Right lobe of liver (tissue), 6 donors: ENCODE measurements at regions not wholly inside any gene's neighbourhood (a gene's known extent, or its start where the extent isn't known, plus 50 kb on each side); places are given as distances from the start of the nearest gene placed in this dataset.

Experiments used
- ATAC-seq, 4 donors: fragments of 200-7000 bp; cut with Tn5 transposase; one replicate each; pipeline ENCODE4 v1.9.1; 2020; ENCODE audit warnings: mild to moderate bottlenecking in 4 of 4, moderate library complexity in 4 of 4
- DNase-seq, 3 donors: peaks; one replicate each; pipeline ENCODE4 v3.0.0-alpha.2; 2020
- H3K27ac ChIP-seq, 3 donors: fragments of 200-600 bp; one replicate each; pipeline ENCODE4 v1.8.0; 2022
- H3K27me3 ChIP-seq, 2 donors: fragments of 200-600 bp; one replicate each; pipeline ENCODE4 v1.8.0; 2022
- H3K36me3 ChIP-seq, 4 donors: fragments of 200-600 bp; sonication (generic) in 1 of 4; one replicate each; pipeline versions ENCODE4 v1.5.1 to v1.8.0; 2017 to 2022; ENCODE audit warnings: control low read depth in 1 of 4
- H3K4me1 ChIP-seq, 4 donors: fragments of 200-600 bp; sonication (generic) in 1 of 4; one replicate each; pipeline versions ENCODE4 v1.5.1 to v1.8.0; 2017 to 2022; ENCODE audit warnings: control low read depth in 1 of 4
- H3K4me3 ChIP-seq, 3 donors: fragments of 200-600 bp; one replicate each; pipeline ENCODE4 v1.8.0; 2022
- H3K9me3 ChIP-seq, 4 donors: fragments of 200-600 bp; sonication (generic) in 1 of 4; one replicate each; pipeline versions ENCODE4 v1.5.1 to v1.8.0; 2017 to 2022; ENCODE audit warnings: control low read depth in 1 of 4
- POLR2A ChIP-seq: fragments of 450-650 bp; IDR thresholded peaks from one replicate; pipeline ENCODE4 v1.6.1; 2017; ENCODE audit warnings: antibody characterized with exemption, mild to moderate bottlenecking
- WGBS: methylation state at CpG from one replicate; pipeline ENCODE4 v1.1.6; 2018; ENCODE audit warnings: low coverage, low lambda C conversion rate; ENCODE audit not compliant: insufficient coverage; ENCODE audit errors: missing lambda C conversion rate; 5-methylcytosine and 5-hydroxymethylcytosine counted together
- intact Hi-C, 2 donors: fragments of 100-400 bp; cut with DNase I; formaldehyde crosslinking; loops; one replicate each; pipeline versions ENCODE4 v1.11.2 to v1.14.1; 2022
- TF ChIP-seq, protein P1 (sequence below), 4 donors: fragments of 200-600 bp in 3 of 4; fragments of 450-650 bp in 1 of 4; IDR thresholded peaks; one replicate each; pipeline versions ENCODE4 v1.5.1 to v1.8.0; 2016 to 2022; ENCODE audit warnings: antibody characterized with exemption in 4 of 4, mild to moderate bottlenecking in 2 of 4
- donor health status: DM: no; HTN: yes; CAD: no.
- donor health status: DM: no; HTN: no; CAD: no.
- donor health status: DM: no; HTN: no; CAD: no.
- donor health status: DM: no; HTN: yes; CAD: no.
- donor health status: DM: no; HTN: yes; CAD: no.

DNA sequence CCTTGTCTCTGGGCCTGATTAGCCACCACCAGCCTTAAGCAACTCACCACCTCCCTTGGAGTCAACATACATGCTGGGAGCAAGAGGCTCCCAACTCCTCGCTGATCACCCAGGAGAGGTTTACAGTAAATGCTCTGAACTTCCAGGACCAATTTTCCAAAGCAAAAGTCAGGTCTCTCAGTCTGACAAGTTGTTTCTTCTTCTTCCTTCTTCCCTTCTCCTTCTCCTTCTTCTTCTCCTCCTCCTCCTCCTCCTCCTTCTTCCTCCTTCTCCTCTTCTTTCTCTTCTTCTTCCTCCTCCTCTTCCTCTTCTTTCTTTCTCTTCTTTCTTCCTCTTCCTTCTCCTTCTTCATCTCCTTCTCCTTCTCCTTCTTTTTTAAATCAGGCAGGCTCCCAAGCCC is 148.2 kb downstream of the NECTIN1 start:
- ATAC-seq = no peak
- Histone ChIP-seq H3K4me3 (no peak overlapping the region), H3K9me3 (no peaks in the 10 kb centered on the region), H3K27me3 (no peaks in the 10 kb centered on the region), H3K36me3 (no peaks in the 10 kb centered on the region), H3K27ac (no peak overlapping the region), H3K4me1 (peaks cover 0 to 13% (median 0%) of the 10 kb centered on the region in 4 donors)
- DNase-seq = peak in 1 of 3 donors; percentile 12
- TF ChIP-seq, protein P1, sequence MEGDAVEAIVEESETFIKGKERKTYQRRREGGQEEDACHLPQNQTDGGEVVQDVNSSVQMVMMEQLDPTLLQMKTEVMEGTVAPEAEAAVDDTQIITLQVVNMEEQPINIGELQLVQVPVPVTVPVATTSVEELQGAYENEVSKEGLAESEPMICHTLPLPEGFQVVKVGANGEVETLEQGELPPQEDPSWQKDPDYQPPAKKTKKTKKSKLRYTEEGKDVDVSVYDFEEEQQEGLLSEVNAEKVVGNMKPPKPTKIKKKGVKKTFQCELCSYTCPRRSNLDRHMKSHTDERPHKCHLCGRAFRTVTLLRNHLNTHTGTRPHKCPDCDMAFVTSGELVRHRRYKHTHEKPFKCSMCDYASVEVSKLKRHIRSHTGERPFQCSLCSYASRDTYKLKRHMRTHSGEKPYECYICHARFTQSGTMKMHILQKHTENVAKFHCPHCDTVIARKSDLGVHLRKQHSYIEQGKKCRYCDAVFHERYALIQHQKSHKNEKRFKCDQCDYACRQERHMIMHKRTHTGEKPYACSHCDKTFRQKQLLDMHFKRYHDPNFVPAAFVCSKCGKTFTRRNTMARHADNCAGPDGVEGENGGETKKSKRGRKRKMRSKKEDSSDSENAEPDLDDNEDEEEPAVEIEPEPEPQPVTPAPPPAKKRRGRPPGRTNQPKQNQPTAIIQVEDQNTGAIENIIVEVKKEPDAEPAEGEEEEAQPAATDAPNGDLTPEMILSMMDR (IDR thresholded peaks at IDR 0.05) = no peak
- no peak for TF ChIP-seq POLR2A
- intact Hi-C loops = no loop called here
- WGBS = 67% methylated on average over 1 of the region's 1 CpG

DNA sequence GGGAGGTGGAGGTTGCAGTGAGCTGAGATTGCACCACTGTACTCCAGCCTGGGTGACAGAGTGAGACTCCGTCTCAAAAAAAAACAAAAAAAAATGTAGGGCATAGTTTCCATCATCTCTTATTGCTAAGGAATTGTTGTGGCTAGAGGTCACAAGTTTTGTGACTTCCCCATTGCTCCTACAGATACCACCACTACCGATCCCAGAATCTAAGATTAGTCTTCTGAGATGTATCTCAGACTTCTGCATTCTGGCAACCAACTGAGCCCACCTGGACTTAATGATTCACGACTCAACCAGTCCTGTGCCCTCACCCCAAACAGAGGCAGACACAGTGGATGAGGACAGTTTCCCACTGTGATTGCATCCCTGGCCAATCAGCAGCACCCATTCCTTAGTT is 148.9 kb downstream of the NECTIN1 start:
- ATAC-seq (no peak), DNase-seq (peak in 1 of 3 donors; percentile 8)
- no peaks in the 10 kb centered on the region for H3K9me3 ChIP-seq
- H3K27ac ChIP-seq = no peak overlapping the region
- WGBS = 52% methylated on average over 3 of the region's 3 CpGs
- H3K4me3 ChIP-seq = no peak overlapping the region
- intact Hi-C loops = no loop called here
- no peak for TF ChIP-seq POLR2A
- TF ChIP-seq, protein P1 (IDR thresholded peaks at IDR 0.05) = no peak
- H3K4me1 ChIP-seq = peaks cover 0 to 10% (median 0%) of the 10 kb centered on the region in 4 donors
- H3K36me3 ChIP-seq = no peaks in the 10 kb centered on the region
- H3K27me3 ChIP-seq = no peaks in the 10 kb centered on the region

DNA sequence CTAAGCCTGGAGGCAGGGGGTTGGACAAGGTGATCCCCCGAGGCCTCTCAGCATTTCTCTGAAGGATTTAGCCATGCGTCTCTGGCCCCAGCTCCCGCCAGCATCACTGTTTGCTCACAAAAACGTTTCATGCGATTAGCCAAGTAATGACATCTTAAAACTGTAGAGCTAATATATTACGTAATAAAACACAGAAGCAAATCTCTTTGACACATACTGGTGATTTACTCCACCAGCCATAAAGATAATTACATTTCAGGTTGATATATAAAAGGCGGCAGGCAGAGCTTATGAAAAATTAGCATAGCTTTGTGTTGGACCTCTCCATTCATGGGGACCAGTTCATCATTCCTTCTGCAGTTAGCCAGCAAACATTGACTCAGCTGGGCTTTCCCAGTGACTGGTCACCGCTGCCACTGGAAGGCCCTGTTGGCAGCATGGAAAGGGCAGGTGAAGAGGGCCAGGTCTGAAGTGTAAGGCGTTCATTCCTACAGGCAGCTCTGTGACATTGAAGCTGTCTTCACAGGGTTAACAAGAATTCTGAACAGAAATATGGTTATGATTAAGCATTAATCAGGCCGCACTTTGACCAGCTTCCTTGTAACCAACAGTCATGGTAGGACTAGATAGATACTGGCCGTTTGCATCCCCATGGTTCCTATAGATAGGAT is 150.3 kb downstream of the NECTIN1 start:
- TF ChIP-seq, protein P1 (IDR thresholded peaks at IDR 0.05) = no peak
- TF ChIP-seq POLR2A = no peak
- H3K9me3 ChIP-seq = no peaks in the 10 kb centered on the region
- DNase-seq (no peak), ATAC-seq (no peak)
- no peaks in the 10 kb centered on the region for H3K4me1 ChIP-seq
- no peak overlapping the region for H3K27ac ChIP-seq
- H3K27me3 ChIP-seq = no peaks in the 10 kb centered on the region
- intact Hi-C loops = no loop called here
- no peak overlapping the region for H3K4me3 ChIP-seq
- WGBS = 70% methylated on average over 10 of the region's 11 CpGs
- no peaks in the 10 kb centered on the region for H3K36me3 ChIP-seq

DNA sequence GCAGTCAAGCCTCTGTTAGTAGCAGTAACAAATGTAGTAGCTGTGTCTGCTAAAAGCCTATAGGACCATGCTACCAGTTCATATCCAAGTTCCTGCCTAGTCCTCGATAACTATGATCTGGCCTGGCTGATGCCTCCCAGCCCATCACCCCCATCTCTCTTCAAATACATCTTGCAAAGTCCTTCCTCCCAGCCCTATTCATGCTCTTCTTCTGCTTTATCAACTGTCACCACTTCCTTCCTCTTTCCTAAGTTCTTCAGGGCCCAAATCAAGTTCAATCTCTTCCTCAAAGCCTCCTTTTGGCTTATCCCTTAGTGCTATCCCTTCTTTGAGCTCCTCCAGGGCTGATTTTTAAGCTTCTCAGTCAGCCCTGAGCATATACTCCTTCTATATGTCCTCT is 150.9 kb upstream of the THY1 start:
- WGBS = 43% methylated on average over 1 of the region's 1 CpG
- DNase-seq = no peak
- no peak overlapping the region for H3K4me3 ChIP-seq
- TF ChIP-seq POLR2A = no peak
- TF ChIP-seq, protein P1 (IDR thresholded peaks at IDR 0.05) = no peak
- intact Hi-C loops = no loop called here
- H3K4me1 ChIP-seq = no peaks in the 10 kb centered on the region
- no peaks in the 10 kb centered on the region for H3K9me3 ChIP-seq
- no peak overlapping the region for H3K27ac ChIP-seq
- no peaks in the 10 kb centered on the region for H3K36me3 ChIP-seq
- ATAC-seq = peak; percentile 47 to 65 (median 48)
- H3K27me3 ChIP-seq = no peaks in the 10 kb centered on the region
